Endothelial cell of umbilical vein (primary cell): ENCODE measurements at regions not wholly inside any gene's neighbourhood (a gene's known extent, or its start where the extent isn't known, plus 50 kb on each side); places are given as distances from the start of the nearest gene placed in this dataset.

Experiments used
- EZH2 ChIP-seq: IDR thresholded peaks from 2 replicates; pipeline ENCODE4 v1.6.1; 2012; ENCODE audit warnings: borderline replicate concordance, low read depth, mild to moderate bottlenecking, moderate library complexity, low read length, inconsistent platforms; ENCODE audit not compliant: severe bottlenecking
- JUN ChIP-seq: IDR thresholded peaks from 2 replicates; pipeline ENCODE4 v1.6.1; 2011; ENCODE audit warnings: borderline replicate concordance, low read depth; ENCODE audit not compliant: insufficient read length, insufficient read depth
- MYC ChIP-seq: IDR thresholded peaks from one replicate; pipeline ENCODE4 v1.6.1; 2011; ENCODE audit warnings: mild to moderate bottlenecking, low read depth, low read length
- POLR2A ChIP-seq: IDR thresholded peaks from 2 replicates; pipeline ENCODE4 v1.6.1; 2012; ENCODE audit warnings: low read depth, mild to moderate bottlenecking, control low read depth, low read length
- POLR2AphosphoS5 ChIP-seq: IDR thresholded peaks from 2 replicates; pipeline ENCODE4 v1.6.1; 2012; ENCODE audit warnings: low read depth, mild to moderate bottlenecking, control low read depth, low read length, moderate library complexity; ENCODE audit not compliant: insufficient read depth
- TF ChIP-seq, protein P1 (sequence below), 2 donors: IDR thresholded peaks; 1 replicate in 1 of 2; 2 replicates in 1 of 2; pipeline ENCODE4 v1.5.1; 2011; ENCODE audit warnings: low read length in 2 of 2, mild to moderate bottlenecking in 2 of 2, moderate library complexity in 2 of 2, control low read depth in 1 of 2, inconsistent platforms in 1 of 2, low read depth in 1 of 2; ENCODE audit not compliant: insufficient read depth in 1 of 2; ENCODE audit errors: extremely low read depth in 1 of 2
- TF ChIP-seq, protein P2 (sequence below): IDR thresholded peaks from 2 replicates; pipeline ENCODE4 v1.6.1; 2011; ENCODE audit not compliant: insufficient read depth, insufficient read length

DNA sequence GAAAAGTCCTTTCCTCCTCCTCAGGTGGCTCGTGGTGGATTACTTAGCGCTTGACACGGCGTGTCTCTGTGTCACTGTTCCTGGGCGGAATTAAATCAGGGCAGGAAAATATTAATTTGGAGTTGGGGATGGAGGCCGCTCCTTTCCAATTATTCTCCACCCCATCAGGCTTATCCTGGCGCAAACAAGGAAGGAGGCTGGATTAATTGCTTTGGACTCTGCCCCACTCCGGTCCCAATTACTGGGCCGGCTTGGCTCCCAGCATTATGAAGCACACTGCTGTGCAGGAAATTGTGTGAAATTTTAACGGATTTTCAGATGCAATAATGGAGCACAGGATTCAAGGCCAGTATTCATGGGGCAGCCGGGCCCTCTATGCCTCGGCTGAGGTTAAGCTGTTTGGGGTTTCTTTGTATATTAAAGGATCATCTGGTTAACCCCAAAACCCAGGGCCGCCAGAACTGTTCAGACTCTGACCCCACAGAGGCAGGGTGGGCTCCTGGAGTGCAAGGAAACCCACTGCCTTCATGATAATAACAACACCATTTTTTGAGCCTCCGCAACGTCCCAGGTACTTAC, 87.8 kb downstream of the MRM1 start:
- TF ChIP-seq, protein P1, sequence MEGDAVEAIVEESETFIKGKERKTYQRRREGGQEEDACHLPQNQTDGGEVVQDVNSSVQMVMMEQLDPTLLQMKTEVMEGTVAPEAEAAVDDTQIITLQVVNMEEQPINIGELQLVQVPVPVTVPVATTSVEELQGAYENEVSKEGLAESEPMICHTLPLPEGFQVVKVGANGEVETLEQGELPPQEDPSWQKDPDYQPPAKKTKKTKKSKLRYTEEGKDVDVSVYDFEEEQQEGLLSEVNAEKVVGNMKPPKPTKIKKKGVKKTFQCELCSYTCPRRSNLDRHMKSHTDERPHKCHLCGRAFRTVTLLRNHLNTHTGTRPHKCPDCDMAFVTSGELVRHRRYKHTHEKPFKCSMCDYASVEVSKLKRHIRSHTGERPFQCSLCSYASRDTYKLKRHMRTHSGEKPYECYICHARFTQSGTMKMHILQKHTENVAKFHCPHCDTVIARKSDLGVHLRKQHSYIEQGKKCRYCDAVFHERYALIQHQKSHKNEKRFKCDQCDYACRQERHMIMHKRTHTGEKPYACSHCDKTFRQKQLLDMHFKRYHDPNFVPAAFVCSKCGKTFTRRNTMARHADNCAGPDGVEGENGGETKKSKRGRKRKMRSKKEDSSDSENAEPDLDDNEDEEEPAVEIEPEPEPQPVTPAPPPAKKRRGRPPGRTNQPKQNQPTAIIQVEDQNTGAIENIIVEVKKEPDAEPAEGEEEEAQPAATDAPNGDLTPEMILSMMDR (IDR thresholded peaks at IDR 0.05; ENCODE audit: extremely low read depth in 1 of 2, insufficient read depth in 1 of 2, low read depth in 1 of 2, low read length in 2 of 2), result no peak
- TF ChIP-seq MYC (no peak), POLR2AphosphoS5 (no peak), JUN (no peak), POLR2A (no peak), EZH2 (no peak)
- TF ChIP-seq, protein P2, sequence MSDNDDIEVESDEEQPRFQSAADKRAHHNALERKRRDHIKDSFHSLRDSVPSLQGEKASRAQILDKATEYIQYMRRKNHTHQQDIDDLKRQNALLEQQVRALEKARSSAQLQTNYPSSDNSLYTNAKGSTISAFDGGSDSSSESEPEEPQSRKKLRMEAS, result no peak
